HepG2 (cell line): ENCODE measurements at regions not wholly inside any gene's neighbourhood (a gene's known extent, or its start where the extent isn't known, plus 50 kb on each side); places are given as distances from the start of the nearest gene placed in this dataset.

Experiments used
- ATAC-seq: fragments of 200-7000 bp; cut with Tn5 transposase; 3 replicates; pipeline ENCODE4 v1.9.1; 2020; ENCODE audit warnings: mild to moderate bottlenecking, moderate library complexity
- BruUV-seq: library from RNA; stranded (reverse); fragments of 400-500 nt; replicated peaks from 2 replicates; lab custom pipeline; 2021; lab: Mats Ljungman, UMichigan
- CTCF ChIA-PET: fragments of 300-600 bp; formaldehyde crosslinking; extraction: SDS; loops from one replicate; lab custom pipeline; 2021; ENCODE audit warnings: low total read pairs, inconsistent platforms, low intra/inter-chr PET ratio; lab: Yijun Ruan, JAX
- POLR2A ChIA-PET: fragments of 350-600 bp; sonication (Branson Sonifier 250); formaldehyde crosslinking; loops from one replicate; lab custom pipeline; 2020; ENCODE audit warnings: antibody characterized with exemption, inconsistent platforms; lab: Yijun Ruan, JAX
- DNase-seq: peaks from one replicate; pipeline ENCODE4 v3.0.0-alpha.2; 2015; ENCODE audit warnings: low spot score
- FAIRE-seq: peaks from 3 replicates; lab custom pipeline; 2011; peaks lifted over from hg19 to GRCh38; lab: Jason Lieb, UNC
- H2AFZ ChIP-seq: one replicate; pipeline ENCODE4 v1.6.1; 2011; ENCODE audit warnings: low read length, inconsistent platforms
- H3K27ac ChIP-seq: fragments of 300-600 bp; 3 replicates; pipeline ENCODE4 v1.8.0; 2011; ENCODE audit warnings: mixed run types, mild to moderate bottlenecking, mixed read lengths, low read length, inconsistent platforms; ENCODE audit not compliant: insufficient read depth; ENCODE audit errors: extremely low read length
- H3K27me3 ChIP-seq, 2 experiments: fragments of 200-600 bp in 1 of 2; 2 replicates in 1 of 2; 3 replicates in 1 of 2; pipeline versions ENCODE4 v1.6.0 to v1.8.0; 2011; ENCODE audit warnings: low read length in 2 of 2, mild to moderate bottlenecking in 2 of 2, moderate library complexity in 2 of 2, inconsistent platforms in 1 of 2; ENCODE audit not compliant: insufficient read depth in 2 of 2, control insufficient read depth in 1 of 2
- H3K36me3 ChIP-seq, 2 experiments: fragments of 200-600 bp in 1 of 2; replicated peaks in 1 of 2; 2 replicates in 1 of 2; 3 replicates in 1 of 2; pipeline versions ENCODE4 v1.5.1 to v1.8.0; 2011; ENCODE audit warnings: low read length in 2 of 2, inconsistent platforms in 1 of 2; ENCODE audit not compliant: insufficient read depth in 2 of 2, control insufficient read depth in 1 of 2
- H3K4me1 ChIP-seq: 2 replicates; pipeline ENCODE4 v1.5.1; 2012; ENCODE audit warnings: low read length, inconsistent platforms; ENCODE audit not compliant: insufficient read depth
- H3K4me2 ChIP-seq: 2 replicates; pipeline ENCODE4 v1.6.0; 2011; ENCODE audit warnings: low read depth, low read length, inconsistent platforms
- H3K4me3 ChIP-seq, 3 experiments: fragments of 200-600 bp in 1 of 3; sonication (generic), shearing (Covaris generic) in 1 of 3; replicated peaks in 1 of 3; 2 replicates each; pipeline ENCODE4 v1.5.1; 2011 to 2016; ENCODE audit warnings: low read length in 3 of 3, inconsistent platforms in 2 of 3, low read depth in 2 of 3, mild to moderate bottlenecking in 2 of 3, control low read depth in 1 of 3, mixed read lengths in 1 of 3; ENCODE audit not compliant: insufficient read depth in 1 of 3
- H3K79me2 ChIP-seq: one replicate; pipeline ENCODE4 v1.6.1; 2011; ENCODE audit warnings: low read length, inconsistent platforms; ENCODE audit not compliant: insufficient read depth
- H3K9ac ChIP-seq: 2 replicates; pipeline ENCODE4 v1.6.0; 2011; ENCODE audit warnings: mild to moderate bottlenecking, low read depth, low read length, inconsistent platforms; ENCODE audit not compliant: insufficient read depth
- H3K9me3 ChIP-seq: 2 replicates; pipeline ENCODE4 v1.5.1; 2012; ENCODE audit warnings: mild to moderate bottlenecking, low read length
- H4K20me1 ChIP-seq: 2 replicates; pipeline ENCODE4 v1.6.0; 2011; ENCODE audit warnings: inconsistent platforms, mild to moderate bottlenecking, low read length, moderate library complexity; ENCODE audit not compliant: insufficient read depth
- GPN1 ChIP-seq: sonication (generic); formaldehyde crosslinking; IDR thresholded peaks from 2 replicates; pipeline ENCODE4 v1.5.1; 2020; ENCODE audit warnings: missing genetic modification reagents, borderline replicate concordance
- KDM1A ChIP-seq: IDR thresholded peaks from 2 replicates; pipeline ENCODE4 v1.6.1; 2016; ENCODE audit warnings: missing compliant biosample characterization
- PITX1 ChIP-seq: sonication (generic); formaldehyde crosslinking; IDR thresholded peaks from 2 replicates; pipeline ENCODE4 v1.5.1; 2020; ENCODE audit warnings: mild to moderate bottlenecking, missing genetic modification reagents
- SMC3 ChIP-seq: IDR thresholded peaks from 2 replicates; pipeline ENCODE4 v1.6.1; 2011; ENCODE audit warnings: low read length, improper control_type of control experiment
- ZNF441 ChIP-seq: sonication (generic); formaldehyde crosslinking; IDR thresholded peaks from 2 replicates; pipeline ENCODE4 v1.7.0; 2021; ENCODE audit warnings: missing genetic modification reagents, borderline replicate concordance
- ZNF557 ChIP-seq: sonication (generic); formaldehyde crosslinking; IDR thresholded peaks from 2 replicates; pipeline ENCODE4 v1.4.0; 2020; ENCODE audit warnings: missing genetic modification reagents
- ZNF768 ChIP-seq: sonication (generic); formaldehyde crosslinking; IDR thresholded peaks from 2 replicates; pipeline ENCODE4 v1.4.0; 2020; ENCODE audit warnings: missing genetic modification reagents
- ZNF850 ChIP-seq: sonication (generic); formaldehyde crosslinking; conservative IDR thresholded peaks from 2 replicates; pipeline ENCODE4 v1.9.0; 2021; ENCODE audit warnings: mild to moderate bottlenecking, missing genetic modification reagents
- WGBS: methylation state at CpG from one replicate; pipeline ENCODE4 v1.1.6; 2017; ENCODE audit warnings: low lambda C conversion rate; 5-methylcytosine and 5-hydroxymethylcytosine counted together
- in situ Hi-C: cut with HindIII; loops from 2 replicates; pipeline ENCODE4 v1.10.0; 2017; ENCODE audit warnings: low pct_unique_long_range_greater_than_20kb; ENCODE audit not compliant: extremely low pct_ligation_motif_present
- intact Hi-C: fragments of 100-400 bp; cut with micrococcal nuclease; formaldehyde crosslinking; loops from one replicate; pipeline ENCODE4 v1.10.0; 2022; ENCODE audit not compliant: unreplicated experiment
- TF ChIP-seq, protein P1 (sequence below): sonication (generic); formaldehyde crosslinking; IDR thresholded peaks from 2 replicates; pipeline ENCODE4 v1.5.0; 2020; ENCODE audit warnings: missing genetic modification reagents
- TF ChIP-seq, protein P2 (sequence below): sonication (generic); formaldehyde crosslinking; IDR thresholded peaks from 2 replicates; pipeline ENCODE4 v1.4.0; 2020; ENCODE audit warnings: mild to moderate bottlenecking, missing genetic modification reagents
- TF ChIP-seq, protein P3 (sequence below): sonication (generic); formaldehyde crosslinking; IDR thresholded peaks from 2 replicates; pipeline ENCODE4 v1.4.0; 2020; ENCODE audit warnings: missing genetic modification reagents, mild to moderate bottlenecking, borderline replicate concordance
- TF ChIP-seq, protein P4 (sequence below): sonication (generic); formaldehyde crosslinking; IDR thresholded peaks from 2 replicates; pipeline ENCODE4 v1.4.0; 2020; ENCODE audit warnings: missing genetic modification reagents, borderline replicate concordance

DNA sequence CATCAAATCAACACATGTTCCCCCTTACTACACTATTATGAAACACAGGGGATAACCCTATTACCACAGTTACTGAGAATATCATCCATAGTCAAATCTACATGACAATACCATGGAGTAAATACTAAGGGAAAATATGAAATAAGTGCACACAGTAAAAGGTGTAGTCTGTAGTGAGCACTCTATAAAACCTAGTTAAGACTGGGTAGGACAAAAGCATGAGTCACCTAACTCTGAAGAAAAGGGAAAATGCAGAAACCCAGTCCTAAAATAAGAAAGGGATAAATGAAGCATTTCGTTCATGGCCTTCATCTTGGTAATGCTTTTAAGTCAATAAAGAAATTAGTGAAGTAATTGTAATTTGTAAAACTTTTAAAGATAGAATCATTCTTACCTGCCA lies 65.4 kb upstream of the ACVR2A start:
- no TSS peak for BruUV-seq
- in situ Hi-C loops: no loop called here
- Histone ChIP-seq H3K27me3 (no peaks in the 10 kb centered on the region), H3K79me2 (no peaks in the 10 kb centered on the region), H3K4me1 (no peaks in the 10 kb centered on the region), H4K20me1 (no peaks in the 10 kb centered on the region), H3K9me3 (no peaks in the 10 kb centered on the region)
- FAIRE-seq: no peak
- CTCF ChIA-PET: no interaction called here
- POLR2A ChIA-PET: no interaction called here
- no peak for DNase-seq
- no peak for ATAC-seq
- TF ChIP-seq PITX1 (no peak), ZNF557 (CRISPR knock-in tag) (no peak), SMC3 (no peak), ZNF441 (CRISPR knock-in tag) (no peak)
- TF ChIP-seq, protein P1, sequence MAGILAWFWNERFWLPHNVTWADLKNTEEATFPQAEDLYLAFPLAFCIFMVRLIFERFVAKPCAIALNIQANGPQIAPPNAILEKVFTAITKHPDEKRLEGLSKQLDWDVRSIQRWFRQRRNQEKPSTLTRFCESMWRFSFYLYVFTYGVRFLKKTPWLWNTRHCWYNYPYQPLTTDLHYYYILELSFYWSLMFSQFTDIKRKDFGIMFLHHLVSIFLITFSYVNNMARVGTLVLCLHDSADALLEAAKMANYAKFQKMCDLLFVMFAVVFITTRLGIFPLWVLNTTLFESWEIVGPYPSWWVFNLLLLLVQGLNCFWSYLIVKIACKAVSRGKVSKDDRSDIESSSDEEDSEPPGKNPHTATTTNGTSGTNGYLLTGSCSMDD: no peak
- TF ChIP-seq, protein P2, sequence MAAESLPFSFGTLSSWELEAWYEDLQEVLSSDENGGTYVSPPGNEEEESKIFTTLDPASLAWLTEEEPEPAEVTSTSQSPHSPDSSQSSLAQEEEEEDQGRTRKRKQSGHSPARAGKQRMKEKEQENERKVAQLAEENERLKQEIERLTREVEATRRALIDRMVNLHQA (CRISPR knock-in tag): no peak
- TF ChIP-seq, all 625 proteins: peak for 0
- H3K4me3 ChIP-seq: no peak overlapping the region
- intact Hi-C loops: no loop called here
- WGBS: 3% methylated on average over 1 of the region's 1 CpG
- H3K27ac ChIP-seq: no peak overlapping the region
- no peaks in the 10 kb centered on the region for H3K36me3 ChIP-seq
- no peak overlapping the region for H3K4me2 ChIP-seq
- H3K9ac ChIP-seq: no peak overlapping the region
- no peak overlapping the region for H2AFZ ChIP-seq

DNA sequence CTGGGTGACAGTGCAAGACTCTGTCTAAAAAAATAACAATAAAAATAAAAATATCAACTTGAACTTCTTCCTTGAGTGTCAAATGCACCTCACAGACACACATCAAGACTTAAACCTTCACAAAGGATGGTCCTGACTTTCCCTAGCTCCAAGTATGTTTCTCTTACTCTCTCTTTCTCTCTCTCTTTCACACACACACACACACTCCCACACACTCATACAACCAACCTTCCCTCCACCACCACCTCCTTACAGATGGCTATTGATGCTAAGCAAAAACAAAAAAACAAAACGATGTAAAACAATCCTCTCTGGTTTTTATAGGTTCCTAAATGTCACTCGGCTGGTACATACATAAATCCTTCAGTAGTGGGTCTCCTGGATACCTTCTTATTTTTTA lies 67.4 kb upstream of the ACVR2A start:
- Histone ChIP-seq H3K79me2 (no peaks in the 10 kb centered on the region), H3K9me3 (no peaks in the 10 kb centered on the region), H3K4me2 (no peak overlapping the region), H2AFZ (no peak overlapping the region), H3K27me3 (no peaks in the 10 kb centered on the region), H4K20me1 (no peaks in the 10 kb centered on the region), H3K4me3 (no peak overlapping the region), H3K36me3 (no peaks in the 10 kb centered on the region), H3K27ac (no peak overlapping the region), H3K9ac (no peak overlapping the region), H3K4me1 (no peaks in the 10 kb centered on the region)
- DNase-seq: no peak
- ChIA-PET POLR2A (interaction anchor here (0.6 kb wide), 1 partner anchor 243 kb away, joined by 5 read pairs; the partner anchor contains the start of genes MBD5 and ORC4), CTCF (no interaction called here)
- under 1% methylated on average over 2 of the region's 2 CpGs for WGBS
- in situ Hi-C loops (no loop called here), intact Hi-C loops (no loop called here)
- ATAC-seq: no peak
- no peak for FAIRE-seq
- BruUV-seq: no TSS peak
- TF ChIP-seq ZNF768 (CRISPR knock-in tag): no peak
- TF ChIP-seq, protein P3, sequence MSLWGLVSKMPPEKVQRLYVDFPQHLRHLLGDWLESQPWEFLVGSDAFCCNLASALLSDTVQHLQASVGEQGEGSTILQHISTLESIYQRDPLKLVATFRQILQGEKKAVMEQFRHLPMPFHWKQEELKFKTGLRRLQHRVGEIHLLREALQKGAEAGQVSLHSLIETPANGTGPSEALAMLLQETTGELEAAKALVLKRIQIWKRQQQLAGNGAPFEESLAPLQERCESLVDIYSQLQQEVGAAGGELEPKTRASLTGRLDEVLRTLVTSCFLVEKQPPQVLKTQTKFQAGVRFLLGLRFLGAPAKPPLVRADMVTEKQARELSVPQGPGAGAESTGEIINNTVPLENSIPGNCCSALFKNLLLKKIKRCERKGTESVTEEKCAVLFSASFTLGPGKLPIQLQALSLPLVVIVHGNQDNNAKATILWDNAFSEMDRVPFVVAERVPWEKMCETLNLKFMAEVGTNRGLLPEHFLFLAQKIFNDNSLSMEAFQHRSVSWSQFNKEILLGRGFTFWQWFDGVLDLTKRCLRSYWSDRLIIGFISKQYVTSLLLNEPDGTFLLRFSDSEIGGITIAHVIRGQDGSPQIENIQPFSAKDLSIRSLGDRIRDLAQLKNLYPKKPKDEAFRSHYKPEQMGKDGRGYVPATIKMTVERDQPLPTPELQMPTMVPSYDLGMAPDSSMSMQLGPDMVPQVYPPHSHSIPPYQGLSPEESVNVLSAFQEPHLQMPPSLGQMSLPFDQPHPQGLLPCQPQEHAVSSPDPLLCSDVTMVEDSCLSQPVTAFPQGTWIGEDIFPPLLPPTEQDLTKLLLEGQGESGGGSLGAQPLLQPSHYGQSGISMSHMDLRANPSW (CRISPR knock-in tag): no peak
- TF ChIP-seq GPN1: no peak
- no peak for TF ChIP-seq ZNF850 (CRISPR knock-in tag)
- TF ChIP-seq, protein P4, sequence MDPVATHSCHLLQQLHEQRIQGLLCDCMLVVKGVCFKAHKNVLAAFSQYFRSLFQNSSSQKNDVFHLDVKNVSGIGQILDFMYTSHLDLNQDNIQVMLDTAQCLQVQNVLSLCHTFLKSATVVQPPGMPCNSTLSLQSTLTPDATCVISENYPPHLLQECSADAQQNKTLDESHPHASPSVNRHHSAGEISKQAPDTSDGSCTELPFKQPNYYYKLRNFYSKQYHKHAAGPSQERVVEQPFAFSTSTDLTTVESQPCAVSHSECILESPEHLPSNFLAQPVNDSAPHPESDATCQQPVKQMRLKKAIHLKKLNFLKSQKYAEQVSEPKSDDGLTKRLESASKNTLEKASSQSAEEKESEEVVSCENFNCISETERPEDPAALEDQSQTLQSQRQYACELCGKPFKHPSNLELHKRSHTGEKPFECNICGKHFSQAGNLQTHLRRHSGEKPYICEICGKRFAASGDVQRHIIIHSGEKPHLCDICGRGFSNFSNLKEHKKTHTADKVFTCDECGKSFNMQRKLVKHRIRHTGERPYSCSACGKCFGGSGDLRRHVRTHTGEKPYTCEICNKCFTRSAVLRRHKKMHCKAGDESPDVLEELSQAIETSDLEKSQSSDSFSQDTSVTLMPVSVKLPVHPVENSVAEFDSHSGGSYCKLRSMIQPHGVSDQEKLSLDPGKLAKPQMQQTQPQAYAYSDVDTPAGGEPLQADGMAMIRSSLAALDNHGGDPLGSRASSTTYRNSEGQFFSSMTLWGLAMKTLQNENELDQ (CRISPR knock-in tag): no peak
- no peak for TF ChIP-seq KDM1A (CRISPR knock-in tag)
